ENCODE measurements at regions not wholly inside any gene's neighbourhood (a gene's known extent, or its start where the extent isn't known, plus 50 kb on each side); places are given as distances from the start of the nearest gene placed in this dataset.
"Not testable (repeated sequence)": the region's sequence is repeated elsewhere in the genome, so short reads cannot be mapped to it uniquely, and the experiment has no call there.

- no peaks in the 10 kb centered on the region for H3K36me3 ChIP-seq (ENCODE audit: insufficient read depth, low read length)
- H3K4me1 ChIP-seq (ENCODE audit: insufficient read depth, low read length) = no peaks in the 10 kb centered on the region
- no peaks in the 10 kb centered on the region for H3K9me3 ChIP-seq (ENCODE audit: control insufficient read depth, insufficient read depth, low read length)
- no peak overlapping the region for H3K9ac ChIP-seq (ENCODE audit: low read depth, low read length)
Measured at GRCh38 chr4:126386512-126386911, 1071.8 kb downstream of the FAT4 start.

GRCh38 chr4:126395664-126396063 is 1080.9 kb downstream of the FAT4 start:
- Histone ChIP-seq H3K36me3 (ENCODE audit: insufficient read depth, low read length) (no peaks in the 10 kb centered on the region), H3K4me1 (ENCODE audit: insufficient read depth, low read length) (no peaks in the 10 kb centered on the region), H3K9ac (ENCODE audit: low read depth, low read length) (no peak overlapping the region), H3K9me3 (ENCODE audit: control insufficient read depth, insufficient read depth, low read length) (no peaks in the 10 kb centered on the region)

GRCh38 chr4:126396121-126396520 is 1081.4 kb downstream of the FAT4 start:
- H3K4me1 ChIP-seq (ENCODE audit: insufficient read depth, low read length) = no peaks in the 10 kb centered on the region
- H3K36me3 ChIP-seq (ENCODE audit: insufficient read depth, low read length) = no peaks in the 10 kb centered on the region
- H3K9ac ChIP-seq (ENCODE audit: low read depth, low read length) = no peak overlapping the region
- H3K9me3 ChIP-seq (ENCODE audit: control insufficient read depth, insufficient read depth, low read length) = no peaks in the 10 kb centered on the region

- H3K4me1 ChIP-seq (ENCODE audit: insufficient read depth, low read length) = no peaks in the 10 kb centered on the region
- H3K9me3 ChIP-seq (ENCODE audit: control insufficient read depth, insufficient read depth, low read length) = no peaks in the 10 kb centered on the region
- H3K36me3 ChIP-seq (ENCODE audit: insufficient read depth, low read length) = no peaks in the 10 kb centered on the region
- H3K9ac ChIP-seq (ENCODE audit: low read depth, low read length) = no peak overlapping the region
Measured at GRCh38 chr4:126396703-126397102, 1081.9 kb downstream of the FAT4 start.

- Histone ChIP-seq H3K9me3 (ENCODE audit: control insufficient read depth, insufficient read depth, low read length) (no peaks in the 10 kb centered on the region; the same call in 1 of the 2 replicates), H3K36me3 (ENCODE audit: insufficient read depth, low read length) (no peaks in the 10 kb centered on the region), H3K4me1 (ENCODE audit: insufficient read depth, low read length) (no peaks in the 10 kb centered on the region), H3K9ac (ENCODE audit: low read depth, low read length) (no peak overlapping the region)
Measured at GRCh38 chr4:126404549-126404948, 1089.8 kb downstream of the FAT4 start.

- Histone ChIP-seq H3K9ac (ENCODE audit: low read depth, low read length) (no peak overlapping the region), H3K4me1 (ENCODE audit: insufficient read depth, low read length) (no peaks in the 10 kb centered on the region), H3K36me3 (ENCODE audit: insufficient read depth, low read length) (no peaks in the 10 kb centered on the region), H3K9me3 (ENCODE audit: control insufficient read depth, insufficient read depth, low read length) (no peaks in the 10 kb centered on the region; the same call in 1 of the 2 replicates)
Measured at GRCh38 chr4:126405369-126405982, 1090.7 kb downstream of the FAT4 start.

GRCh38 chr4:126409746-126410145 is 1095.0 kb downstream of the FAT4 start:
- no peak overlapping the region for H3K9ac ChIP-seq (ENCODE audit: low read depth, low read length)
- H3K36me3 ChIP-seq (ENCODE audit: insufficient read depth, low read length) = no peaks in the 10 kb centered on the region
- no peaks in the 10 kb centered on the region for H3K4me1 ChIP-seq (ENCODE audit: insufficient read depth, low read length)
- no peaks in the 10 kb centered on the region; the same call in 1 of the 2 replicates for H3K9me3 ChIP-seq (ENCODE audit: control insufficient read depth, insufficient read depth, low read length)

GRCh38 chr4:126411047-126411446 is 1096.3 kb downstream of the FAT4 start:
- Histone ChIP-seq H3K9me3 (ENCODE audit: control insufficient read depth, insufficient read depth, low read length) (no peaks in the 10 kb centered on the region; the same call in 1 of the 2 replicates), H3K4me1 (ENCODE audit: insufficient read depth, low read length) (no peaks in the 10 kb centered on the region), H3K36me3 (ENCODE audit: insufficient read depth, low read length) (no peaks in the 10 kb centered on the region), H3K9ac (ENCODE audit: low read depth, low read length) (no peak overlapping the region)

GRCh38 chr4:126412310-126412709 is 1097.6 kb downstream of the FAT4 start:
- not testable (repeated sequence) for H3K9ac ChIP-seq (ENCODE audit: low read depth, low read length); H3K4me1 ChIP-seq (ENCODE audit: insufficient read depth, low read length); H3K9me3 ChIP-seq (ENCODE audit: control insufficient read depth, insufficient read depth, low read length); H3K36me3 ChIP-seq (ENCODE audit: insufficient read depth, low read length)

GRCh38 chr4:126414741-126415140 is 1100.0 kb downstream of the FAT4 start:
- no peaks in the 10 kb centered on the region for H3K9me3 ChIP-seq (ENCODE audit: control insufficient read depth, insufficient read depth, low read length)
- H3K4me1 ChIP-seq (ENCODE audit: insufficient read depth, low read length) = no peaks in the 10 kb centered on the region
- no peak overlapping the region for H3K9ac ChIP-seq (ENCODE audit: low read depth, low read length)
- H3K36me3 ChIP-seq (ENCODE audit: insufficient read depth, low read length) = no peaks in the 10 kb centered on the region

GRCh38 chr4:126419266-126419665 is 1104.5 kb downstream of the FAT4 start:
- no peak overlapping the region for H3K9ac ChIP-seq (ENCODE audit: low read depth, low read length)
- no peaks in the 10 kb centered on the region for H3K36me3 ChIP-seq (ENCODE audit: insufficient read depth, low read length)
- no peaks in the 10 kb centered on the region for H3K4me1 ChIP-seq (ENCODE audit: insufficient read depth, low read length)
- no peaks in the 10 kb centered on the region for H3K9me3 ChIP-seq (ENCODE audit: control insufficient read depth, insufficient read depth, low read length)

- Histone ChIP-seq H3K36me3 (ENCODE audit: insufficient read depth, low read length) (no peaks in the 10 kb centered on the region), H3K9ac (ENCODE audit: low read depth, low read length) (no peak overlapping the region), H3K9me3 (ENCODE audit: control insufficient read depth, insufficient read depth, low read length) (no peaks in the 10 kb centered on the region), H3K4me1 (ENCODE audit: insufficient read depth, low read length) (no peaks in the 10 kb centered on the region)
Measured at GRCh38 chr4:126427853-126428252, 1113.1 kb downstream of the FAT4 start.

- Histone ChIP-seq H3K4me1 (ENCODE audit: insufficient read depth, low read length) (no peaks in the 10 kb centered on the region), H3K9ac (ENCODE audit: low read depth, low read length) (no peak overlapping the region), H3K9me3 (ENCODE audit: control insufficient read depth, insufficient read depth, low read length) (no peaks in the 10 kb centered on the region), H3K36me3 (ENCODE audit: insufficient read depth, low read length) (no peaks in the 10 kb centered on the region)
Measured at GRCh38 chr4:126431049-126431448, 1116.3 kb downstream of the FAT4 start.

- Histone ChIP-seq H3K4me1 (ENCODE audit: insufficient read depth, low read length) (peaks cover 6% of the 10 kb centered on the region; the same call in 1 of the 2 replicates), H3K9me3 (ENCODE audit: control insufficient read depth, insufficient read depth, low read length) (no peaks in the 10 kb centered on the region), H3K36me3 (ENCODE audit: insufficient read depth, low read length) (no peaks in the 10 kb centered on the region)
Measured at GRCh38 chr4:126435491-126435890, 1120.7 kb downstream of the FAT4 start.

GRCh38 chr4:126440297-126440696 is 1125.5 kb downstream of the FAT4 start:
- H3K9me3 ChIP-seq (ENCODE audit: control insufficient read depth, insufficient read depth, low read length) = no peaks in the 10 kb centered on the region
- no peaks in the 10 kb centered on the region for H3K36me3 ChIP-seq (ENCODE audit: insufficient read depth, low read length)
- H3K4me1 ChIP-seq (ENCODE audit: insufficient read depth, low read length) = peaks cover 14% of the 10 kb centered on the region; the same call in 1 of the 2 replicates
- H3K9ac ChIP-seq (ENCODE audit: low read depth, low read length) = no peak overlapping the region

More at GRCh38 chr4:126435491-126435890, 1120.7 kb downstream of the FAT4 start:
- no peak overlapping the region for H3K9ac ChIP-seq (ENCODE audit: low read depth, low read length)

Measured in ES-I3 (cell line).